ENCODE measurements at regions not wholly inside any gene's neighbourhood (a gene's known extent, or its start where the extent isn't known, plus 50 kb on each side); places are given as distances from the start of the nearest gene placed in this dataset.
"Not testable (repeated sequence)": the region's sequence is repeated elsewhere in the genome, so short reads cannot be mapped to it uniquely, and the experiment has no call there.

GRCh38 chr10:29820890-29821461, 186.2 kb upstream of the SVIL start:
- DNase-seq, result peak; percentile 93

GRCh38 chr10:29816801-29817558, 182.2 kb upstream of the SVIL start:
- no peak for DNase-seq

- no peak for DNase-seq
These were observed 180.8 kb upstream of the SVIL start for GRCh38 chr10:29815572-29815971.

GRCh38 chr10:29811751-29812427, 177.1 kb upstream of the SVIL start:
- peak; percentile 59 for DNase-seq

GRCh38 chr10:29810816-29811215, 176.0 kb upstream of the SVIL start:
- no peak for DNase-seq

GRCh38 chr10:29810231-29810630, 175.5 kb upstream of the SVIL start:
- not testable (repeated sequence) for DNase-seq

- no peak for DNase-seq
These were observed 174.6 kb upstream of the SVIL start for GRCh38 chr10:29809383-29809782.

GRCh38 chr10:29807163-29807806, 172.5 kb upstream of the SVIL start:
- no peak for DNase-seq

GRCh38 chr10:29806350-29806788, 171.6 kb upstream of the SVIL start:
- no peak for DNase-seq

- no peak for DNase-seq
These were observed 170.5 kb upstream of the SVIL start for GRCh38 chr10:29805134-29805723.

- peak; percentile 64 for DNase-seq
These were observed 169.5 kb upstream of the SVIL start for GRCh38 chr10:29804025-29804852.

- no peak for DNase-seq
These were observed 167.4 kb upstream of the SVIL start for GRCh38 chr10:29802171-29802570.

- DNase-seq, result no peak
These were observed 164.3 kb upstream of the SVIL start for GRCh38 chr10:29798921-29799690.

- no peak for DNase-seq
These were observed 162.8 kb upstream of the SVIL start for GRCh38 chr10:29797616-29798015.

GRCh38 chr10:29795850-29796249, 161.1 kb upstream of the SVIL start:
- no peak for DNase-seq

- no peak for DNase-seq
These were observed 160.2 kb upstream of the SVIL start for GRCh38 chr10:29794776-29795611.

- no peak for DNase-seq
These were observed 157.0 kb upstream of the SVIL start for GRCh38 chr10:29791773-29792172.

- DNase-seq, result no peak
These were observed 155.4 kb upstream of the SVIL start for GRCh38 chr10:29790207-29790606.

GRCh38 chr10:29788113-29788512, 153.3 kb upstream of the SVIL start:
- no peak for DNase-seq

- DNase-seq, result no peak
These were observed 150.9 kb upstream of the SVIL start for GRCh38 chr10:29785701-29786100.
